ENCODE measurements at regions not wholly inside any gene's neighbourhood (a gene's known extent, or its start where the extent isn't known, plus 50 kb on each side); places are given as distances from the start of the nearest gene placed in this dataset.
"Not testable (repeated sequence)": the region's sequence is repeated elsewhere in the genome, so short reads cannot be mapped to it uniquely, and the experiment has no call there.

DNA sequence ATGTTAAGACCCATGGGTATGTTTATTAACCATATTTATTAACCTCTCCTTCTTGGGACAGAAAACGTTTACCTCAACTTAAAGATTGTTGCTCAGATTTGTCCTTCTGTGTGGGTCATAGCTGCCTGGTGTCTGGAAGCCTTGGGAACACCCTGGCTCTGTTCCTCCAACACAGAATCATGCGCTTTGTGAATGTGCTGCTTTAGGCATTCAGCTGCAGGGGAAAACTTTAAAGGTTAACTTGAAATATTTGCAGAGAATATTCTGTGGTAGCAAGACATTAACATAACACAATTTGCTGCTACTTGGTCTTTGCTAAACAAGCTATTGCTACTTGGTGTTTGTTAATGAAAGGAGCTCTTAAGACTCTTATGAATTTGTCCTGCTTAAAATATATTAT, 50.5 kb upstream of the THOC3 start:
- DNase-seq, result not testable (repeated sequence)

DNA sequence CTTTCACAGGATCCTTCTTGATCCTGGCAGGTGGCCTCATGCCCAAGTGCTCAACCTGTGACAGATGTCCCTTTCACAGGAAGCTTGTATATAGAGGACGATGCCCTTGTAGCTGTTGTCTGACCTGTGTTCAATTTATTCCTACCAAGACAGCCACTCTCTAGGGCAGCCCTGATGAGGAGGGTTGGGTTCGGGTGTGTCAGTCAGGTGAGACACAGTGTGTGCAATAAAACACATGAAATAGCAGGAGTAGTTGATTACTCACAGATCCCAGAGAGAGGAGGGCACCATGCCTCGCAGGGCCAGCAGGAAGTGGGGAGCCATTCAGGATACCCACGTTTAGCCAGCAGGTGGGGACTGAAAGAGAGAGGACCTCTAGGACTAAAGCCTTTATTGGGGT, 52.7 kb upstream of the THOC3 start:
- not testable (repeated sequence) for DNase-seq

DNA sequence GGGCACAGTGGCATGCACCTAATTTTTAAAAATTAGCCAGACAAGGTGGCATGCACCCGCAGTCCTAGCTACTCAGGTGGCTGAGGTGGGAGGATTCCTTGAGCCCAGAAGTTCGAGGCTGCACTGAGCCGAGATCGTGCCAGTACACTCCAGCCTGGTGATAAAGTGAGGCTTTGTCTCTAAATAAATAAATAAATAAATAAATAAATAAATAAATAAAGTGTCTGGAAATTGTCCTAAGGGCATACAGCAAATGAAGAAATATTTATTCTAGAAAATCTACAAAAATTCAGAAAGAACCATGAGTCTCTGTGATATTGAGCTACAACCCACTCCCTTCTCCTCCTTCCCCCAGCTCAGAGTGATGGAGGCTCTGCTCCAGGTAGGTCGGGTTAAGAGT, 55.4 kb upstream of the THOC3 start:
- DNase-seq, result not testable (repeated sequence)

- not testable (repeated sequence) for DNase-seq
Observed at GRCh38 chr5:176029445-176029844, 61.3 kb upstream of the THOC3 start.

DNA sequence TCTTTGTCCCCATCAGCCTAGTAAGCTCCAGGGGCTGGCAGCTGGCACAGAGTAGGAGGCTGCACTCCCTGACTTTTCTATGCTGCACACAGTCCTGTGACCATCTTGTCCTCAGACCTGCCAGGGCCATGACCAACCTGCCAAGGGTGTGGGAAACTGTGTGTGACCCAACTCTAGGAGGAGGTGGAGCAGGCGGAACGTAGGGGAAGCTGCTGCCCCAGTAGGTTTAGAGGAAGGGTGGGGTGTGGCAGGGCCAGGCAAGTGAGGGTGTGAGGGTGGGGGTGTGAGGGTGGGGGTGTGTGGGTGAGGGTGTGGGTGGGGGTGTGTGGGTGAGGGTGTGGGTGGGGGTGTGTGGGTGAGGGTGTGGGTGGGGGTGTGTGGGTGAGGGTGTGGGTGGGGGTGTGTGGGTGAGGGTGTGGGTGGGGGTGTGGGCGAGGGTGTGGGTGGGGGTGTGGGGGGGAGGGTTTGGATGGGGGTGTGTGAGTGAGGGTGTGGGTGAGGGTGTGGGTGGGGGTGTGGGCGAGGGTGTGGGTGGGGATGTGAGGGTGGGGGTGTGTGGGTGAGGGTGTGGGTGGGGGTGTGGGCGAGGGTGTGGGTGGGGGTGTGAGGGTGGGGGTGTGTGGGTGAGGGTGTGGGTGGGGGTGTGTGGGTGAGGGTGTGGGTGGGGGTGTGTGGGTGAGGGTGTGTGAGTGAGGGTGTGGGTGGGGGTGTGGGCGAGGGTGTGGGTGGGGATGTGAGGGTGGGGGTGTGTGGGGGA, 62.4 kb upstream of the THOC3 start:
- DNase-seq, result not testable (repeated sequence)

DNA sequence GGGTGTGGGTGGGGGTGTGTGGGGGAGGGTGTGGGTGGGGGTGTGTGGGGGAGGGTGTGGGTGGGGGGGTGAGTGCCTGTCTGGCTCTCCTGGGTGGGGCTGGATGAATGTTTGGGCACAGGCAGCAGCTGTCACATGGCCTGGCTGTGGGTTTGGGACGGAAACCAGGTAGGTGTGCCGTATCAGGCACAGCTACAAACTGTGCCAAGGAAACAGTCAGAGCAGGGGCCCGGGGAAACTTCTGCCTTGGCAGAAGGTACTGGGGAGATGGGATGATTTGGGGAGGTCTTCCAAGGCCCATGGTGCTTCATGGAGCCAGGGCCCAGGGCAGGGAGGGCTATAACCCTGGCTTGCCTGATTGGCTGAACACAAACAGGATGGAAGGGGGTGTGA, 63.0 kb upstream of the THOC3 start:
- DNase-seq, result not testable (repeated sequence)

GRCh38 chr5:176033186-176033585, 65.1 kb upstream of the THOC3 start:
- DNase-seq, result not testable (repeated sequence)

- DNase-seq, result not testable (repeated sequence)
Observed at GRCh38 chr5:176034407-176035200, 66.5 kb upstream of the THOC3 start.

DNA sequence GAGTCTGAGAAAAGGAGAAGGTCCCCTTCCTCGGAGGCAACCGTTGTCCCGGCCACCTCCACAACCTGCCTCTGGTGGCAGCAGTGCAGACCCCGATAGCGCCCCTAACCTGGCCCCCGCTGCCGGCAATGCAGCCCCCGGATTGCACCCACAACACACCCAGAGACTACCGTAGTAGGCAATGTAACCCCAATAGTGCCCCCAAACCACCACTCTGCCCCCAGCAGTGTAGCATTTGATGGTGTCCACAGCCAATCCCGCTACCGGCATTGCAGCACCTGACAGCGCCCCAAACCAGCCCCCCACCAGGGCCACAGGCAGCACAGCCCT, 67.1 kb upstream of the THOC3 start:
- not testable (repeated sequence) for DNase-seq

GRCh38 chr5:176035816-176036308, 67.7 kb upstream of the THOC3 start:
- not testable (repeated sequence) for DNase-seq

DNA sequence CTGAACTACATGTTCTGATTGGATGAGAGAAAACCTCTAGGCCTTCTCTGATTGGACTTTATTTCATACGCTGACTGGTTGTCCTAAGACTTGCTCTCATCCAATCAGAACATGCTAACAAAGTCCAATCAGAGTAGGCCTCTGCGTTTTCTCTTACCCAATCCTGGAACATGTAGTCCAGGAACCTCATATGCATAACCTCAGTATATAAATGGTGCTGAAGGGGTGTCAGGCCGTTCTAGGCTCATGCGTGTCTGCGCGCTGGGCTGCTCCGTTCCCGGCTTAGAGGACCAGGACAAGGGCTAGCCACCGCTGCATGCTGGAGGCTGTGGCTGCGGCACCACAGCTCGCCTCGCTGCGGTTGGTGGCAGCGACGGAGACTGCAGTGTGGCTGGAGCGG, 68.3 kb upstream of the THOC3 start:
- DNase-seq, result not testable (repeated sequence)

- not testable (repeated sequence) for DNase-seq
Observed at GRCh38 chr5:176037190-176037589, 69.1 kb upstream of the THOC3 start.

DNA sequence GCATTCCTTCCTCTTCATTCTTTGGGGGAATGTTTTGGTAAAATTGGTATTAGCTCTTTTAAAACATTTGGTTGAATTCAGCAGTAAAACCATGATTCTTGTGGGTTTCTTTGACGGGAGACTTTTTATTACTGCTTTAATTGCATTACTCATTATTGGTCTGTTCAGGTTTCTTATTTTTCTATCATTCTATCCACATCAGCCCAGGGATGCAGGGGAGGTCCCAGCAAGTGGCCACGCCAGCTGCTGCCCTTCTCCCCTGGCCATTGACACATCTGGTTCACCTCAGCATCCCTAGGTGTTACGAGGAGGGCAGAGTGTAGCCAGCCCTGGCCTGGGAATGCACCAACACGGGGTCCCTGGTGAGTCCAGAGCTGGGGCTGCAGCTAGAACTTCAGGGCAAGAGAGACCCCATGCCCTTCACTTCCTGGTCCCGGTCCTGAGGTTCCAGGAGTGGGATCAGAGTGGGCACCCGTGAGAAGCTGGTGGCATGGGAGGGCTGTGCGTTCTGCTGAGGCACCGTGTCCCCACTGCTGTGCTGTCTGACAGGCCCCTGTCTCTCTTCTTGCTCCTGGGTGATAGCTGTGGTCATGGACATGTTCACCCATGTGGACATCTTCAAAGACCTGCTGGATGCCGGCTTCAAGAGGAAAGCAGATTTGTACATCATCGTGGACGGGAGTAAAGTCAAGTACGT, 72.1 kb upstream of the THOC3 start:
- DNase-seq, result not testable (repeated sequence)

GRCh38 chr5:176041248-176041994, 73.3 kb upstream of the THOC3 start:
- DNase-seq, result not testable (repeated sequence)

GRCh38 chr5:176042020-176042658, 74.0 kb upstream of the THOC3 start:
- not testable (repeated sequence) for DNase-seq

- DNase-seq, result not testable (repeated sequence)
Observed at GRCh38 chr5:176043252-176043829, 75.2 kb upstream of the THOC3 start.

GRCh38 chr5:176043986-176044385, 75.9 kb upstream of the THOC3 start:
- DNase-seq, result not testable (repeated sequence)

- not testable (repeated sequence) for DNase-seq
Observed at GRCh38 chr5:176044431-176044830, 76.3 kb upstream of the THOC3 start.

DNA sequence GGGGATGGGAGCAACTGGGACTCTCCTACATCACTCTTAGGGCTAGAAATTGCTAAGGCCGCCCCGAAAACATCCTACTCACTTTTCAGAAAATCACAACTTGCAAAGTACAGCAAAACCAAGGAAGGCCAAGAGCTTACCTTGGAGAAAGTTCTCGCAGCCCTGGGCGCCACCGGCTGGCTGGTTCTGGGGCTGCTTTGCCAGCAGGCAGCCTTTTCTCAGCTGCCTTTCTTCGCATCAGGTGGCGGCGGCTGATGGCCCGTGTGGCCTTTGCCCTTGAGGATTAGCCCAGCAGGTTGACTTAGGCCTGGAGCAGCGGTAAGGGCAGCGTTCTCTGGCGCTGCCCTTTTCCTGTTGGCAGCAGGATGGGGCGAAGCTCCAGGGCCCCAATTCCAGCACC, 77.3 kb upstream of the THOC3 start:
- DNase-seq, result not testable (repeated sequence)

DNA sequence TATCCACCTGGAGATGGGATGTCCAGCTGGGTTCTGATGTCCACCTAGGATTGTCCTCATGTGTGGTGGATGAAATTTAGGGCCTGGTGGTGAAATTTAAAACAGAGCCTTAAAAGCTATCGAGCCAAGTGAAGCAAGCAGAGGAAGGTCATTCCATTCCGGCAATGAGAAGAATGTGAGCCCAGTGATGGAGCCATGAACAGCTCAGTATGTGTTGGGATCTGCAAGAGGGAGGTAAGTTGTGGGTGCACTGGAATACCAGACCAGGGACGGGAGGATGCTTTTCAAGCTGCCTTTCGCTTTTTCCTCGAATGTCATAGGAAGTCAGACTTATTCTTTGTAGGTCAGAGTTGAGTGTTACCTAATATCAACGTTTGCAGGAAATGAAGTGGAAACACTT, 80.6 kb upstream of the THOC3 start:
- not testable (repeated sequence) for DNase-seq
